H1 (cell line): ENCODE measurements at regions not wholly inside any gene's neighbourhood (a gene's known extent, or its start where the extent isn't known, plus 50 kb on each side); places are given as distances from the start of the nearest gene placed in this dataset.

Experiments
- CTCF ChIA-PET: fragments of 300-600 bp; sonication (Branson Sonifier 250); formaldehyde crosslinking; loops from one replicate; lab custom pipeline; 2021; ENCODE audit not compliant: partially characterized antibody; lab: Charles Lee
- POLR2A ChIA-PET: fragments of 300-600 bp; sonication (Branson Sonifier 250); formaldehyde crosslinking; loops from one replicate; lab custom pipeline; 2021; ENCODE audit warnings: inconsistent platforms; ENCODE audit not compliant: partially characterized antibody; lab: Charles Lee
- DNase-seq, 2 experiments: peaks; one replicate each; pipeline versions ENCODE4 v3.0.0 to v3.0.0-alpha.2; 2010 to 2022; ENCODE audit warnings: low spot score in 2 of 2, low read depth in 1 of 2, mixed read lengths in 1 of 2
- FAIRE-seq: peaks from 2 replicates; lab custom pipeline; 2011; peaks lifted over from hg19 to GRCh38; lab: Jason Lieb, UNC
- H2AFZ ChIP-seq: 2 replicates; pipeline ENCODE4 v1.8.1; 2012; ENCODE audit warnings: low read length, inconsistent platforms
- H2AK5ac ChIP-seq: 2 replicates; pipeline ENCODE4 v1.6.1; 2013; ENCODE audit warnings: low read depth, low read length
- H2BK120ac ChIP-seq: replicated peaks from 2 replicates; pipeline ENCODE3; 2013; ENCODE audit warnings: low read depth, low read length, inconsistent platforms
- H2BK12ac ChIP-seq: 2 replicates; pipeline ENCODE4 v1.6.1; 2013; ENCODE audit warnings: low read depth, low read length
- H2BK15ac ChIP-seq: 2 replicates; pipeline ENCODE4 v1.6.1; 2013; ENCODE audit warnings: low read length
- H2BK20ac ChIP-seq: 2 replicates; pipeline ENCODE4 v1.6.1; 2013; ENCODE audit warnings: low read length
- H2BK5ac ChIP-seq: 2 replicates; pipeline ENCODE4 v1.6.1; 2013; ENCODE audit warnings: low read depth, low read length
- H3K14ac ChIP-seq: 2 replicates; pipeline ENCODE4 v1.6.1; 2013; ENCODE audit warnings: inconsistent platforms; ENCODE audit not compliant: insufficient read length
- H3K18ac ChIP-seq: 2 replicates; pipeline ENCODE4 v1.6.1; 2013; ENCODE audit warnings: low read length; ENCODE audit errors: extremely low read depth
- H3K23ac ChIP-seq: 2 replicates; pipeline ENCODE4 v1.6.1; 2013; ENCODE audit warnings: inconsistent platforms; ENCODE audit not compliant: insufficient read length
- H3K23me2 ChIP-seq: 2 replicates; pipeline ENCODE4 v1.6.1; 2013; ENCODE audit warnings: low read depth, low read length
- H3K27ac ChIP-seq: 2 replicates; pipeline ENCODE4 v1.6.1; 2011; ENCODE audit warnings: low read depth, low read length, inconsistent platforms
- H3K27me3 ChIP-seq, 4 experiments: replicated peaks in 1 of 4; 1 replicate in 1 of 4; 2 replicates in 3 of 4; pipeline versions ENCODE4 v1.6.1 to v1.8.1; 2011 to 2013; ENCODE audit warnings: low read length in 3 of 4, mild to moderate bottlenecking in 3 of 4, inconsistent platforms in 2 of 4, mixed read lengths in 2 of 4, moderate library complexity in 1 of 4; ENCODE audit not compliant: control insufficient read depth in 3 of 4, insufficient read depth in 3 of 4; ENCODE audit errors: extremely low read depth in 1 of 4
- H3K36me3 ChIP-seq, 4 experiments: 2 replicates each; pipeline versions ENCODE4 v1.6.1 to v1.8.1; 2011 to 2013; ENCODE audit warnings: mild to moderate bottlenecking in 4 of 4, low read length in 3 of 4, moderate library complexity in 2 of 4, control low read depth in 1 of 4, inconsistent platforms in 1 of 4; ENCODE audit not compliant: insufficient read depth in 4 of 4, control insufficient read depth in 2 of 4
- H3K4ac ChIP-seq: replicated peaks from 2 replicates; pipeline ENCODE3; 2013; ENCODE audit warnings: low read length, low read depth, mixed read lengths, inconsistent platforms; ENCODE audit not compliant: insufficient read length
- H3K4me1 ChIP-seq, 4 experiments: replicated peaks in 1 of 4; 1 replicate in 1 of 4; 2 replicates in 3 of 4; pipeline versions ENCODE4 v1.6.1 to v1.8.1; 2011 to 2013; ENCODE audit warnings: low read length in 3 of 4, inconsistent platforms in 2 of 4, mixed read lengths in 1 of 4; ENCODE audit not compliant: insufficient read depth in 4 of 4, control insufficient read depth in 3 of 4
- H3K4me2 ChIP-seq, 2 experiments: 2 replicates each; pipeline versions ENCODE4 v1.6.1 to v1.8.1; 2011 to 2013; ENCODE audit warnings: low read depth in 2 of 2, low read length in 2 of 2, control low read depth in 1 of 2, inconsistent platforms in 1 of 2, mild to moderate bottlenecking in 1 of 2; ENCODE audit not compliant: insufficient read depth in 1 of 2
- H3K4me3 ChIP-seq, 4 experiments: fragments of 200-600, 300-600 bp in 1 of 4; sonication (generic), shearing (Covaris generic), sonication (Bioruptor Twin) in 1 of 4; 2 replicates each; pipeline versions ENCODE4 v1.5.1 to v1.8.1; 2011 to 2016; ENCODE audit warnings: low read length in 4 of 4, low read depth in 3 of 4, control low read depth in 2 of 4, inconsistent platforms in 2 of 4, mild to moderate bottlenecking in 2 of 4, mixed read lengths in 1 of 4, moderate library complexity in 1 of 4; ENCODE audit not compliant: insufficient read depth in 2 of 4; ENCODE audit errors: extremely low read depth in 1 of 4
- H3K56ac ChIP-seq: replicated peaks from 2 replicates; pipeline ENCODE3; 2013; ENCODE audit warnings: low read depth, mild to moderate bottlenecking, mixed read lengths, low read length, inconsistent platforms; ENCODE audit not compliant: insufficient read length
- H3K79me1 ChIP-seq: 2 replicates; pipeline ENCODE4 v1.6.1; 2013; ENCODE audit warnings: low read depth, low read length, control low read depth
- H3K79me2 ChIP-seq, 2 experiments: 2 replicates each; pipeline versions ENCODE4 v1.6.1 to v1.8.1; 2012 to 2013; ENCODE audit warnings: low read length in 2 of 2, mild to moderate bottlenecking in 2 of 2, inconsistent platforms in 1 of 2; ENCODE audit not compliant: insufficient read depth in 2 of 2, control insufficient read depth in 1 of 2
- H3K9ac ChIP-seq, 4 experiments: replicated peaks in 1 of 4; 1 replicate in 1 of 4; 2 replicates in 3 of 4; pipeline versions ENCODE4 v1.6.1 to v1.8.1; 2011 to 2013; ENCODE audit warnings: low read depth in 3 of 4, low read length in 3 of 4, control low read depth in 2 of 4, mild to moderate bottlenecking in 2 of 4, moderate library complexity in 2 of 4, inconsistent platforms in 1 of 4; ENCODE audit errors: extremely low read depth in 1 of 4
- H3K9me3 ChIP-seq, 2 experiments: 2 replicates each; pipeline versions ENCODE4 v1.6.1 to v1.8.1; 2012 to 2013; ENCODE audit warnings: mild to moderate bottlenecking in 2 of 2, moderate library complexity in 2 of 2, control low read depth in 1 of 2, inconsistent platforms in 1 of 2, low read depth in 1 of 2, low read length in 1 of 2, mixed read lengths in 1 of 2; ENCODE audit not compliant: insufficient read depth in 2 of 2
- H4K20me1 ChIP-seq, 2 experiments: replicated peaks in 1 of 2; 2 replicates each; pipeline versions ENCODE3 to v1.8.1; 2011 to 2013; ENCODE audit warnings: inconsistent platforms in 2 of 2, low read length in 2 of 2, mild to moderate bottlenecking in 1 of 2; ENCODE audit not compliant: insufficient read depth in 2 of 2, control insufficient read depth in 1 of 2
- H4K5ac ChIP-seq: 2 replicates; pipeline ENCODE4 v1.6.1; 2013; ENCODE audit warnings: low read length, low read depth, mixed read lengths, inconsistent platforms; ENCODE audit not compliant: insufficient read length
- H4K8ac ChIP-seq: 2 replicates; pipeline ENCODE4 v1.8.0; 2013; ENCODE audit warnings: mild to moderate bottlenecking, moderate library complexity, low read length, inconsistent platforms; ENCODE audit not compliant: insufficient read depth; ENCODE audit errors: extremely low read depth
- H4K91ac ChIP-seq: replicated peaks from 2 replicates; pipeline ENCODE3; 2013; ENCODE audit warnings: low read length, mixed read lengths, inconsistent platforms; ENCODE audit not compliant: insufficient read length
- ASH2L ChIP-seq: fragments of 200-600, 300-600 bp; sonication (generic); IDR thresholded peaks from one replicate; pipeline ENCODE4 v1.7.1; 2017; ENCODE audit warnings: low read length
- CREB1 ChIP-seq: IDR thresholded peaks from 2 replicates; pipeline ENCODE4 v1.6.1; 2012; ENCODE audit warnings: inconsistent platforms
- GABPA ChIP-seq: IDR thresholded peaks from 2 replicates; pipeline ENCODE4 v1.6.1; 2011; ENCODE audit warnings: mild to moderate bottlenecking, low read length, moderate library complexity, borderline replicate concordance; ENCODE audit not compliant: insufficient read depth
- RFX5 ChIP-seq: IDR thresholded peaks from 2 replicates; pipeline ENCODE4 v1.6.1; 2011; ENCODE audit warnings: low read depth, low read length, improper control_type of control experiment, borderline replicate concordance
- SP1 ChIP-seq: IDR thresholded peaks from 2 replicates; pipeline ENCODE4 v1.6.1; 2011; ENCODE audit warnings: low read depth, low read length
- SP2 ChIP-seq: IDR thresholded peaks from 2 replicates; pipeline ENCODE4 v1.6.1; 2012; ENCODE audit warnings: mild to moderate bottlenecking, low read length, inconsistent platforms
- TCF12 ChIP-seq: IDR thresholded peaks from 2 replicates; pipeline ENCODE4 v1.6.1; 2011; ENCODE audit warnings: low read depth, mild to moderate bottlenecking, low read length
- WGBS, 2 experiments: shearing (Covaris generic) in 1 of 2; methylation state at CpG; one replicate each; pipeline versions ENCODE4 v1.1.6 to v1.1.7; 2013 to 2015; ENCODE audit warnings: low lambda C conversion rate in 2 of 2, mixed read lengths in 2 of 2, inconsistent platforms in 1 of 2, low coverage in 1 of 2, missing lambda C conversion rate in 1 of 2; ENCODE audit not compliant: insufficient replicate concordance in 2 of 2, insufficient coverage in 1 of 2, insufficient read length in 1 of 2; ENCODE audit errors: extremely low coverage in 1 of 2, missing lambda C conversion rate in 1 of 2; 5-methylcytosine and 5-hydroxymethylcytosine counted together
- TF ChIP-seq, protein P1 (sequence below): IDR thresholded peaks from 2 replicates; pipeline ENCODE4 v1.6.1; 2012; ENCODE audit warnings: inconsistent platforms

DNA sequence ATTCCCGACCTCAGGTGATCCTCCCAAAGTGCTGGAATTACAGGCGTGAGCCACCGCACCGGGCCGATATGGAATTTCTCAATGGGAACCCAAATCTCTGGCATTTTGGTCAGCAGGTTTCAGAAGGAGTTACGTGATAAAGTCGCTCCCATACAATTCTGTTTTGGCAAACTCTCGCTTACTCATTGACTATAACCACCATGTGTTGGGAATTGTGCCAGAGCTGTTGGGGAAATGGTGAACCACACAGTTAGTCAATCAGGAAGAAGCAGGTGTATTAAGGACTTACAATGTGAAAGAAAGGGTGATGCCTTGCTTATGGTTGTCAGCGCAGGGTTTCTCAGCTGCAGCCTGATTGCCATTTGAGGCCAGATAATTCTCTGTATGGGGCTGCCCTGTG lies 410.5 kb downstream of the QKI start:
- H2BK120ac ChIP-seq, result no peak overlapping the region
- no peak overlapping the region for H3K4ac ChIP-seq
- no peak overlapping the region for H3K18ac ChIP-seq
- H2AK5ac ChIP-seq, result no peak overlapping the region
- no peak overlapping the region for H4K8ac ChIP-seq
- H2BK20ac ChIP-seq, result no peak overlapping the region
- H4K91ac ChIP-seq, result no peak overlapping the region
- no peak overlapping the region for H3K23ac ChIP-seq
- no peaks in the 10 kb centered on the region for H3K27me3 ChIP-seq
- no peaks in the 10 kb centered on the region; a peak in 1 of 7 replicates for H3K4me1 ChIP-seq
- H3K56ac ChIP-seq, result no peak overlapping the region
- H3K4me3 ChIP-seq, result no peak overlapping the region
- DNase-seq (no peak), FAIRE-seq (no peak)
- H4K20me1 ChIP-seq, result no peaks in the 10 kb centered on the region
- H4K5ac ChIP-seq, result no peak overlapping the region
- no peaks in the 10 kb centered on the region for H3K79me1 ChIP-seq
- H2BK5ac ChIP-seq, result no peak overlapping the region
- no peak overlapping the region for H3K27ac ChIP-seq
- no peak overlapping the region for H3K4me2 ChIP-seq
- H3K9me3 ChIP-seq, result no peaks in the 10 kb centered on the region
- H2AFZ ChIP-seq, result no peak overlapping the region
- no peak overlapping the region for H3K9ac ChIP-seq
- no peaks in the 10 kb centered on the region for H3K79me2 ChIP-seq
- WGBS, 2 experiments, result 93% methylated on average over 9 of the region's 9 CpGs; no CpG with 5 or more reads in 1 of the 2 experiments
- ChIA-PET POLR2A (no interaction called here), CTCF (no interaction called here)
- H3K36me3 ChIP-seq, result no peaks in the 10 kb centered on the region; a peak in 1 of 8 replicates
- H2BK15ac ChIP-seq, result no peak overlapping the region
- no peaks in the 10 kb centered on the region for H3K23me2 ChIP-seq
- H2BK12ac ChIP-seq, result no peak overlapping the region
- H3K14ac ChIP-seq, result no peak overlapping the region
- TF ChIP-seq RFX5 (no peak), GABPA (no peak), CREB1 (no peak), SP2 (no peak), SP1 (no peak), ASH2L (no peak), TCF12 (no peak)
- TF ChIP-seq, protein P1, sequence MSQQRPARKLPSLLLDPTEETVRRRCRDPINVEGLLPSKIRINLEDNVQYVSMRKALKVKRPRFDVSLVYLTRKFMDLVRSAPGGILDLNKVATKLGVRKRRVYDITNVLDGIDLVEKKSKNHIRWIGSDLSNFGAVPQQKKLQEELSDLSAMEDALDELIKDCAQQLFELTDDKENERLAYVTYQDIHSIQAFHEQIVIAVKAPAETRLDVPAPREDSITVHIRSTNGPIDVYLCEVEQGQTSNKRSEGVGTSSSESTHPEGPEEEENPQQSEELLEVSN, result no peak
